ENCODE measurements at regions not wholly inside any gene's neighbourhood (a gene's known extent, or its start where the extent isn't known, plus 50 kb on each side); places are given as distances from the start of the nearest gene placed in this dataset.

GRCh38 chr9:126275386-126276001, 51.1 kb upstream of the MVB12B start:
- DNase-seq = no peak

GRCh38 chr9:126276056-126276728, 50.4 kb upstream of the MVB12B start:
- DNase-seq = no peak

Data from 8988T (cell line).